ENCODE measurements at regions not wholly inside any gene's neighbourhood (a gene's known extent, or its start where the extent isn't known, plus 50 kb on each side); places are given as distances from the start of the nearest gene placed in this dataset.
"Not testable (repeated sequence)": the region's sequence is repeated elsewhere in the genome, so short reads cannot be mapped to it uniquely, and the experiment has no call there.

DNA sequence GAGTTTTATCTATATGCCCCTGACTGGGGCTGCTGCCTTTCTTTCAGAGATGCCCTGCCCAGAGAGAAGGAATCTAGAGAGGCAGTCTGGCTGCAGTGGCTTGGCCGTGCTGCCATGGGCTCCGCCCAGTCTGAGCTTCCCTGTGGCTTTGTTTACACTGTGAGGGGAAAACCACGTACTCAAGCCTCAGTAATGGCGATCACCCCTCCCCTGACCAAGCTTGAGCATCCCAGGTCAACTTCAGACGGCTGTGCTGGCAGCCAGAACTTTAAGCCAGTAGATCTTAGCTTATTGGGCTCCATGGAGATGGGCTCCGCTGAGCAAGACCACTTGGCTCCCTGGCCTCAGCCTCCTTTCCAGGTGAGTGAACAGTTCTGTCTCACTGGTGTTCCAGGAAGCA is 69.0 kb upstream of the DPP6 start:
- in situ Hi-C loops (cut with HindIII; ENCODE audit: low sequenced_read_pairs); H3K4me3 ChIP-seq (ENCODE audit: low read depth, low read length); DNase-seq (ENCODE audit: low read depth, low spot score): not testable (repeated sequence)

DNA sequence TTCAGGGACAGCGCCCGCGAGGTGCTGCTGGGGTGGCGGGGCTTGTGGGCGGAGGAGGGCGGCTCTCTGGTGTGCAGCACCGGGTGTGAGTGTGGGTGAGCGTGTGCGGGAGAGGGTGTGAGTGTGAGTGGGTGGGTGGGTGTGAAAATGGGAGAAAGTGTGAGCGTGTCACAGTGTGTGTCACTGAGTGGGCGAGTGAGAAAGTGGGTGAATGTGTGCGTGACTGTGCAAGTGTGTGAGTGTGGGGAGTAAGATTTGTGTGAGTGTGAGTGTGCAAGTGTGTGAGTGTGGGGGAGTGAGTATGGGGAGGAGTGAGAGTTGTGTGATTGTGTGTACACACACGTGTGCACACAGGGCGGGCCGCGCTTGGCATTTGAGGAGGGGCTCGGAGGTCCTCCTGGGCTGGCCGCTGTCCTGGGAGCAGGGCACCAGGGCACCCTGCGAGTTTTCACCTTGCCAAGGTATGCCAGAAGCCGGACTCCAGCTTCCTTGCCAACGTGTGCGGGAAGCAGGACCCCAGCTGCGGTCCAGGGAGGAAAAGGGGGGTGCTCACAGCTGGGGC is 63.1 kb upstream of the DPP6 start:
- H3K4me3 ChIP-seq (ENCODE audit: low read depth, low read length); in situ Hi-C loops (cut with HindIII; ENCODE audit: low sequenced_read_pairs); DNase-seq (ENCODE audit: low read depth, low spot score): not testable (repeated sequence)

DNA sequence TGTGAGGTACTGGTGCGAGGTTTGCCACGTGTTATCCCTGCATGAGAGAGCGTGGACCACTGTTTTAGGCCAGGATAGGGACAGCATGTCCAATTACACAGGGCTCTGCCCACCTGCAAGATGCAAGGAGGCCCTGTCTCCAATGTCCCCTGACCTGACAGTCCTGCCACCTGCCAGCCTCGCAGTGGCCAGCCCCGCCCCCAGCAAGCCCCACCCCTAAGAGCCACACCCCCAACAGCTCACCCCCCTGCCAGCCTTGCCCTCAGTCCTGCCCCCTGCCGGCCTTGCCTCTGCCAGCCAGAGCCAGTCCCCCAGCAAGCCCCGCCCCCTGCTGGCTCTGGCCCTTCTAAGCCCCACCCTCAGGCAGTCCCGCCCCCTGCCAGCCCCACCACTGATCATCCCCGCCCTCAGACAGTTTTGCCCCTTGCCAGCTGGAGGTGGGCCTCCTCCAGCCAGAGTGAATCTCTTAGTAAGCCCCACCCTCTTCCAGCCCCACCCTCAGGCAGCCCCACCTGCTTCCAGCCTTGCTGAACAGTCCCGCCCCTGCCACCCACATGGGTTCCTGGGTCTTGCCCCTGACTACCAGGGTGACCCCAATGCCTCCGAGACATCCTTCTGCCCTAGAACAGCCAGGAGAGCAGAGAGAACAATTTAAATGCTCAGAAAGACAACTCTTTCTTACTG is 62.3 kb upstream of the DPP6 start:
- H3K4me3 ChIP-seq (ENCODE audit: low read depth, low read length); DNase-seq (ENCODE audit: low read depth, low spot score); in situ Hi-C loops (cut with HindIII; ENCODE audit: low sequenced_read_pairs): not testable (repeated sequence)

DNA sequence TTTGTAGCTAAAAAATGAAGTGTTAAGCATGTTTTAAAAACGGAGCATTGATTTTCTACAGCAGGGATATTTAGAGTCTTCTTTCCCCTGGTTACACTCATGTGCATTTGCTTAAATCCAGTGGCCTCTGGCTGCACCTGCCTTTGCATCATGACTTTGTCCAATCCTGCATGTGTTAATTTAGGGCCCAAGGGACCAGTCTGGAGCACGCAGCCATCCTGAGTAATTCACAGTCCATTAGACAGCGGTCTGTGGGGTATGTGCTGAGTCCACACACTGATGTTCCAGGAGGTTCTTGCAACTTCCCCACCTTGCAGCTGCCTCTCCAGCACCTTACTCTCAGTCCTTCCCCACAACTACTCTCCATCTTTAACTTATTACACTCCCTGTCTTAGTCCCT is 60.7 kb upstream of the DPP6 start:
- in situ Hi-C loops (cut with HindIII; ENCODE audit: low sequenced_read_pairs); DNase-seq (ENCODE audit: low read depth, low spot score); H3K4me3 ChIP-seq (ENCODE audit: low read depth, low read length): not testable (repeated sequence)

DNA sequence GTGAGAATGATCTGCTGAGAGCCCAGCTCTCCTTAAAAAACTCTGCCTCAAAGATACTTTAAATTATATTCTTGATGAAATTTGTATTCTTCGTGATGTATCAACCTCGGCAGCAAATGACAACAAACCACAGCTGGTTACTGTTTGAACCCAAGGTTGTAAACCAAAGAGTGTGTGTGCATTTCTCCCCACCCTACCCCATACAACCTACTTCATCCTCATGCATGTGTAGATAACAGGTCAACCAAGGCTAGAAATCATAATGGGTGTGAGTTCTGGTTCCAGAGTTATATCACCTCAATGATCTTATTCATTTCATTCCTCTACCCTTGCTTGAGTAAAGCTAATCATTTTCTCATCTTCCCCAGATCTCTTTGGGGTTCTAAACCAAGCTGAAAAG is 58.8 kb upstream of the DPP6 start:
- DNase-seq (ENCODE audit: low read depth, low spot score); H3K4me3 ChIP-seq (ENCODE audit: low read depth, low read length); in situ Hi-C loops (cut with HindIII; ENCODE audit: low sequenced_read_pairs): not testable (repeated sequence)

DNA sequence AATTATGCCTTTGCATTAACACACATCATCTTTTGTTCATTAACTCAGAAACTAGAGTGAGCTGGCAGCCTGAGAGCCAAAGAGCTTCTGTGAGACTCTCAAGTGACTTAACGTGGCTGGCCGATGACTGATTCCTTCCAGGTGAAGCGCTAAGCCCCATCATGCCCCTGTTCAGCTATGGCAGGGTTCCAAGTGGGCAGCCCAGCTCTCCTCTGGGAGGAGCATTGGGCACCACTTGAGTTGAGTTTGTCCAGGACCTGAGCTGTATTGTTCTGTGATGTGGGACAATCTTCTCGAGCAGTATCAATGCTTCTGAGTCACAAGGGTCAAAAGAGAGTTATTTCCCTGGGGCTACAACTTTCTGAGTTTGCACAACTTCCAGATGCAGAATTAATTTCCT is 53.3 kb upstream of the DPP6 start:
- DNase-seq (ENCODE audit: low read depth, low spot score); in situ Hi-C loops (cut with HindIII; ENCODE audit: low sequenced_read_pairs): not testable (repeated sequence)

More for the DNA sequence above, 53.3 kb upstream of the DPP6 start:
- not testable (repeated sequence) for H3K4me3 ChIP-seq (ENCODE audit: low read depth, low read length)
